ENCODE measurements at regions not wholly inside any gene's neighbourhood (a gene's known extent, or its start where the extent isn't known, plus 50 kb on each side); places are given as distances from the start of the nearest gene placed in this dataset.

DNA sequence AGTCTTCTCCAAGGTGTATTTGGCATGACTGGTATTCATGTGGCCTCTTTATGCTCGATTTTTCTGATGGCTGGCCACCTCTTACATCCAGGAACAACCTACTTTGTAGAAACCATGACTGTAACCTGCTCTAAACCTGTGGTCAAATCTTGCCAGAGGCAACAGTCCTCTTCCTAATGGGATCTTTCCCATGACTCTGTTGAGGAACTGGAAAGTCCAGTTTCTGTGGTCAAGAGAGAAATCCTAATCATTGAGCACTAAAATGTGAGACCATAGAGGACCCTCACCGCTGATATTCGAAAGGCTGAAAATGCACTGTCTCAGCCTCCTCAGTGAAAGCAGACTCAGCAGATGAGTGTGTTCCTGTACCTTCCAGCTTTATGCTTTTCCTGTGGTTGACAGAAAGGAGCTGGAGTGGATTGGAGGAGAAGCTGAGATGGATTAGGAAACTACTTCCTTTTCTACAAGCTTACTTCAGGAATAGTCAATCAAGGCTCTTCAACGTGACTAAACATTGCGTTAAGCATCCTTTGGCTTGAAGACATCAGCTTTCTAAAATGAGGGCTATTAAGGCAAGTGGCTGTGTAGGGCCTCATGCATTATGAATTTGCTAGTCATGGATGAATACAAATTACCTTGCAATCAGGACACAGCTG, 69.7 kb upstream of the DAPK1 start:
- no peak for DNase-seq

DNA sequence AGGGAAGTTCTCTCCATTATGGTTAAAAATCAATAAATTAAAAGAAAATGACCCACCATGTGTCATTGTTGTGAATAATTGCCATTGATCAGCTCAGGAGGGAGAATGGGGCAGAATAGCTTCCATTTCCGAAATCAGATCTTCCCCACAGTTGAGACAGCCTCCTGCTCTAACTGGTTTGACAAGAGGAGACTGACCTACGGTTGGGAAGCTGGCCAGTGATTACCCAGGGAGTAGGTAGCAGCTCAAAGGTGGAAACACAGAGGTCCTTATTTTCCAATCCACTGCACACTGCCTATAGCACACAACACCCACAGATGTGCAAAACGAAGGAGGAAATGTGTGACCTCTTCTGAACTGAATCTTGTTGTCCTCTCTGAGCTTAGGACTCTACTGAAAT, 69.0 kb upstream of the DAPK1 start:
- DNase-seq = no peak

DNA sequence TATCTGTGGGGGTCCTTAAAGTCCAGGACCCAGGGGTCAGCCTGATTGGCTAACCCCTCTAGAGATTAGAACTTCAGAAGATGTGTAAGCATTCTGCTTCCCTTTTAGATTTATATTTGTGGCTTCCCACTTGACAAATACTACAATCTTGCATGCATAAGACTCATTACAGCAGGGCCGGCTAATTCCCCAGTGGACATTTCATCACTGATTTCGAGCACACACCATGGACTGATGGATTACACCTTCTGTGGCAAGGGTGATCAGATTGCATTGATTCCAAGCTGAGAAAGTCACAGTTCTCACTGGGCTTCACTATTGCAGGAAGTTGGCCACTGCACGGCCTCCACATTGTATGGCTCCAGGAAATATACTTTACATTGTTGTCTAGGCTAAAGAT, 65.8 kb upstream of the DAPK1 start:
- no peak for DNase-seq

DNA sequence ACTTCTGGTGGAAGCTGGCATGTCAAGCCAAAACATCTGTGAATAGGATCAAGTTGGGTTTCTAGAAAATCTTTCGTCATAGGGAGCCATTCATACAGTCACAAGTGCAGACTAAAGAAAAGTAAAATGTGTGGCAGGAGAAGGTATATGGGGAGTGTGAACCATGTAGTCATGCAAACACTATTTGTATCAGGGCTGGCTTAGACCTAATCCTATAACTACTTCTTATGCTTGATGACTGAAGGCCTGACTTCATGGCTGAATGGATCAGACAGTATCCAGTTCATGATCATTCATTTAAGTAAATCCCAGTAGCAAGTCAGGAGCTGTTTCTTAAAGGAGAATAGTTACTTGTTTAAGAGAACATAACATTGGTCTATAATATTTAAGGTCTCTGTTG, 63.8 kb upstream of the DAPK1 start:
- DNase-seq = no peak

GRCh38 chr9:87434366-87434765, 63.3 kb upstream of the DAPK1 start:
- DNase-seq = no peak

GRCh38 chr9:87435189-87435880, 62.3 kb upstream of the DAPK1 start:
- no peak for DNase-seq

GRCh38 chr9:87436716-87437115, 61.0 kb upstream of the DAPK1 start:
- DNase-seq = no peak

- no peak for DNase-seq
Observed at GRCh38 chr9:87437966-87438365, 59.7 kb upstream of the DAPK1 start.

GRCh38 chr9:87441251-87441650, 56.4 kb upstream of the DAPK1 start:
- no peak for DNase-seq

GRCh38 chr9:87442451-87442850, 55.2 kb upstream of the DAPK1 start:
- DNase-seq = no peak

DNA sequence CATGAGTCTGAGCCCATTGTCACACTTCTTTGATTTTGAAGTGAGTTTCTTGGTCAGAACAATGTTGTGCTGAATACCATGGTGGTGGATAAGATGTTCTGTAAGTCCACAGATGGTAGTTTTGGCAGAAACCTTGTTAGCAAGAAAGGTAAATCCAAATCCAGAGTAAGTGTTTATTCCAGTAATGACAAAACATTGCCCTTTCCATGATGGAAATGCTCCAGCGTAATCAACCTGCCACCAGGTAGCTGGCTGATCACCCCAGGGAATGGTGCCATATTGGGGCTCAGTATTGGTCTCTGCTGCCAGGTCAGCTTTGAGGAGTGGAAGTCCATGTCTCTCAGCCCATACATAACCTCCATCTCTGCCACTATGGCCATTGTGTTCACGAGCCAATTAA, 54.7 kb upstream of the DAPK1 start:
- DNase-seq = no peak

DNA sequence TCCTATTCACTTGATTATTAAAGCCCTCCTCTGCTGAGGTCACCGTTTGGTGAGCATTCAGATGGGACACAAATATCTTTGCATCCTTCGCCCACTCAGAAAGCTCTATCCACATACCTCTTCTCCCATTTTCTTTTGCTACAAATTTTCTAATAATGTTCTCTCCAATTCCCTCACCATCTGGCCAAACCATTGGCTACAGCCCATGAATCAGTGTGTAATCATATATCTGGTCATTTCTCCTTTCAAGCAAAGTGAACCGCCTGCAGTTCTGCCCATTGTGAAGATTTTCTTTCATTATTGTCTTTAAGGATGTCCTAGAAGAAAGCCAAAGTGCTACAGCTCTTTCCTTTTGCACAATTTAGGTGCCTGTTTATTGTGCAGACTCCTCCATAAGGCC, 54.2 kb upstream of the DAPK1 start:
- no peak for DNase-seq

GRCh38 chr9:87445646-87446045, 52.0 kb upstream of the DAPK1 start:
- peak in 1 of 2 experiments; percentile 0 for DNase-seq

- no peak for DNase-seq
Observed at GRCh38 chr9:87446527-87446926, 51.1 kb upstream of the DAPK1 start.

DNA sequence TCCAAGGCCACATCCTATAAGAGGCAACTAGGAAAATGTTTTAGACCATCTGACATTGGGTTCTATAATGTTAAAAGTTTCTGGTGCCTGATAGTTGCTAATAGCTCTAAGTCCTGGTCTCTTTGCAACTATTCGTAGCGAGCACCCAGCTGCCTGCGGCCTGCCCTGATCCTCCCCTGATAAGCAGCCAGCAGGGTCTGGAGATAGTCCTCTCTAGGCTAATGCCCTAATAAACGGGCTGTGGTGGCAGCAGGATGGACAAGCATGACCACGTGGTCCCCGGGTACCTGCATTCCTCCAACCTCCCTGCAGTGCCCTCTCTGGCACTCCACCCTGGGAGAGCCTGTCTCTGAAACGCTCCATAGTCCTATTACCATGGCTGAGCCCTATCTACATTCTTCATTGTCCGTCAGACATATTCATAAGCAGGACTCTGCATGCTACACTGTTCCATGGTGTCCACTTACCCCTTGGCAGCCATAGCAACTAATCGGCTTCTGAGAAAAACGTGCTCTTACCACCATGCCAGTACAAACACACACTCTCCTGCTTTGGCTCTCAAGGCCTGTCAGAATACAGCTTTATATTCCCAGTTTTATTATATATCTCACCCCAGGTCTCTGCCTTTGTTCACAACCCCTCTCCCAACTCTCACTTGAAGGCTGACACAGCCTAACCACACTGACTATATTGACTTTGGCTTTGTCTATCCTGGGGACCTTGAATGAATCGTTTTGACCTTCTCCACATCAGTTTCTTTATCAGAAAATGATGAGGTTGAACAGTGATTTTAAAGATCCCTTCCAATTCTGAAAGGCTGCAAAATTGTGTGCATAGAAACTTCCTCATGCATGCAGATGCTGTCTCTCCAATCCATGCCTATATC, 49.9 kb upstream of the DAPK1 start:
- no peak for DNase-seq

Measured in NCI-H446 (cell line).